NCI-H2196 (cell line): ENCODE measurements at regions not wholly inside any gene's neighbourhood (a gene's known extent, or its start where the extent isn't known, plus 50 kb on each side); places are given as distances from the start of the nearest gene placed in this dataset.
A peak's percentile ranks its signal among the peaks of the same experiment; 100 is the strongest.
"Not testable (repeated sequence)": the region's sequence is repeated elsewhere in the genome, so short reads cannot be mapped to it uniquely, and the experiment has no call there.

Experiments used
- DNase-seq: peaks from one replicate; lab custom pipeline; 2025; ENCODE audit not compliant: unreplicated experiment; lab: John Stamatoyannopoulos, UW

DNA sequence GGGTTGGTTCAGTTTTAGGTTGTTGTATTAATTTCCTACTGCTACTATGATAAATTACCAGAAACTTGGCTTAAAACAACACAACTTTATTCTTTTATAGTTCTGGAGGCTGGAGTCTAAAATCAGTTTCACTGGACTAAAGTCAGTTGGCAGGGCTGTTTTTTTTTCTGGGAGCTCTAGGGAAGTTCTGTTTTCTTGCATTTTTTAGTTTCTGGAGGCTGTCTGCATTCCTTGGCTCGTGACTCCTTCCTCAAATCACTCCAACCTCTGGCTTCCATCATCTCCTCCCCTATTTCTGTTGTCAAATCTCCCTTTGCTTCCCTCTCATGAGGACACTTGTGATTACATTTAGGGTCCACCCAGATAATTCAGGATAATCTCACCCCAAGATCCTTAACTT lies 51.3 kb upstream of the SUB1 start:
- no peak for DNase-seq

DNA sequence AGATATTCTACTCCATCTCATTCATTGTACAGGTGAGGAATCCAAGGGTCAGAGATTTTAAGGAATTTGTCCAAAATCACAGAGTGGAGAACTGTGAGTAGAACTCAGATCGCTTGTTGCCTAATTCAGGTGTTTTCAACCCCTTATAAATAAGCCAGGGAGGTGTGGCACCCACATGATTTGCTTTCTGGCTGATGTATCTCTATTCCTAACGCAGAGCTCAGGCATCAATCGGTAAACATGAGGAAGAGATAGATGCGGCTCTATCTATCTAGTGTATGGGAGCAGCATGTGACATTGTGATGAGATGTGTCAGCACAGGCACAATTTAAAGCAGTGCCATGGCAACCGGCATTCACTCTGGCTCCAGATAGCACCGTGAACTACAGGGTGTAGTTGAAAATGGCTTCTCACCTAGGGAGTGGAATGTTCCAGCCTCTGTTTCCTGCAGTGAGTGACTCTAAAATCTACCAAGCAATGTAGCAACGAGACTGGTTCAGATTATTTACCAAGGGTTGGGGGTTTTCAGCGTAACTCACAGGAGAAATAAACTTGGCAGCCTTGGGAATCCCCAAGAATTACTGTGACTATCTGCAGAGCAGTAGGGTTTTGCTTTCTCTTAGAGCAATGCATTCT lies 53.4 kb upstream of the SUB1 start:
- DNase-seq: peak; percentile 59

DNA sequence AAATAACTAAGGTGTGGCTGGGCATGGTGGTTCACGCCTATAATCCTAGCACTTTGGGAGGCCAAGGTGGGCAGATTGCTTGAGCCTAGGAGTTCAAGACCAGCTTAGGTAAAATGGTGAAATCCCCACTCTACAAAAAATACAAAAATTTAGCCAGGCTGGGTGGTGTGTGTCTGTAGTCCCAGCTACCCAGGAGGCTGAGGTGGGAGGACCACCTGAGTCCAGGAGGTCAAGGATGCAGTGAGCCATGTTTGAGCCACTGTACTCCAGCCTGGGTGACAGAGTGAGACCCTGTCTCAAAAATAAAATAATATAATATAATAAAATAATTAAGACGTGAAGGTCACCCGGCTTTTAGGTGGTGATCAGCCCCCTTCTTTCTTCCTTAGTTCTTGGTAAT lies 58.0 kb upstream of the SUB1 start:
- not testable (repeated sequence) for DNase-seq

DNA sequence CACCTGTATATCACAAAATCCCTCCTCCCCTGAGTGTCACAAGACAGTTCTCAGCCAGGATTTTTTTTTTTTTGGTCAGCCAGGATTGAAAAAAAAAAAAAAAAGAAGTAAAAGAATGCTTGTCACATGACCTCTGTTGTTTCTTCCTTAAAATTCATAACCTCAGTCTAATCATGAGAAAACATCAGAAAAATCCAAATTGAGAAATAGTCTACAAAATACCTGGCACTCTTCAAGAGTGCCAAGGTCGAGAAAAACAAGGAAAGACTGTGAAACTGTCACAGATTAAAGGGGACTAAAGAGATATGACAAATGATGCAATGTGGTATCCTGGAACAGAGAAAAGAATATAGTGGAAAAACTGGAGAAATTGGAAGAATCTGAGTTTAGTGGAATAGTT lies 58.5 kb upstream of the SUB1 start:
- no peak for DNase-seq

DNA sequence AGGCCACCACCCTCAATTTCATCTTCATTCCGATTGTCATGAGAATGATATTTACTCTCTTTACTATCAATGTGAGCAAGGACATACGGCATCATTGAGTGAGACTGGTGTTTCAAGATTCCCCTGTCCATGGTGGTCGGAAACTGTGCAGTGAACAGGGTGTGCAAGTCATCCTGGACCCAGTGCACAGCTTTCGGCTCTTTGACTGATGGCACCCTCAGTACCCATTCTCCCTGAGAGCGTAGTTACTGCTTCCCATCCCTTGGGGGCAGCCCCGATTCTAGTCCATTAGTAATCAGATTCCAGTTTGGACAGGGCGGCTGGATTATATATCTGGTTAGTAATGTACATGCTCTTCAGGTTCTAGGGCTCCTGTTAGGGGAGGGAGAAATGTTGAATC lies 61.7 kb upstream of the SUB1 start:
- DNase-seq: no peak

DNA sequence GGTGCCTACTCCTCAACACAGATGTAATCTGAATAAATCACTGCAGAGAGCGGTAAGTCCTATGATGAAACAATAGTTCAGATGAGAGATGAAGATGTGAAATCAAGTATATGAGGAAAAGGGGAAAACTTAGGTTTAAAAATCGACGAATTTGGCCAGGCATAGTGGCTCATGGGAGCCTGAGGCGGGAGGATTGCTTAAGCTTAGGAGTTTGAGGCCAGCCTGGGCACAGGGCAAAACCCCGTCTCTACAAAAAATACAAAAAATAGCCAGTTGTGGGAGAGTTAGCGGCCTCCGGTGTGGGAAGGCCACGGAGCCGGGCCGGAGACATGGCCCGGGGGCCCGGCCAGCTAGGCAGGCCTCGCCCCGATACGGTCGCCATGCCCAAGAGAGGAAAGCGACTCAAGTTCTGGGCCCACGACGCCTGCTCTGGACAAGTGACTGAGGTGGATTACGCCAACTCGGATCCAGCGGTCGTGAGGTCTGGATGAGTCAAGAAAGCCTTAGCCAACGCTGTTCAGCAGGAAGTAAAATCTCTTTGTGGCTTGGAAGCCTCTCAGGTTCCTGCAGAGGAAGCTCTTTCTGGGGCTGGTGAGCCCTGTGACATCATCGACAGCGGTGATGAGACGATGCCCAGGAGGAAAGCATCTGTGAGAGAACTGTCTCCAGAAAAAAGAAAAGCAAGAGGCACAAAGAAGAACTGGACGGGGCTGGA lies 62.8 kb upstream of the SUB1 start:
- DNase-seq: peak; percentile 24

DNA sequence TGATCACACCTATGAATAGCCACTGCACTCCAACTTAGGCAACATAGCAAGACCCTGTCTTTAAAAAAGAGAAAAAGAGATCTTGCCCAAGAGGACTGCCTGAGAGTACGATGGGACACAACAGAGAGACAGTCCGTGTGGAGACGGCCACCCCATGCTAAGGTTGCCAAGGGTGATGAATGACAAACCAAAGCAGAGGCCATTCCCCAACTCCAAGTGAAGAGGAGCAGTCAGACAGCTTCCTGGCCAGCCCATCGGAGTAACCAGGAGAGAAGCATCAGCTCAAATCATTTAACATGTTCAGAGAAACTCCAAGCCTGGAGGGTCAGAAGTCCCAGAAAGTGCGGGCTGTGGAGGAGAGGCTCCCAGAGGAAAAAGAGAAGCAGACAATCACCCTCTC lies 63.9 kb upstream of the SUB1 start:
- DNase-seq: no peak

DNA sequence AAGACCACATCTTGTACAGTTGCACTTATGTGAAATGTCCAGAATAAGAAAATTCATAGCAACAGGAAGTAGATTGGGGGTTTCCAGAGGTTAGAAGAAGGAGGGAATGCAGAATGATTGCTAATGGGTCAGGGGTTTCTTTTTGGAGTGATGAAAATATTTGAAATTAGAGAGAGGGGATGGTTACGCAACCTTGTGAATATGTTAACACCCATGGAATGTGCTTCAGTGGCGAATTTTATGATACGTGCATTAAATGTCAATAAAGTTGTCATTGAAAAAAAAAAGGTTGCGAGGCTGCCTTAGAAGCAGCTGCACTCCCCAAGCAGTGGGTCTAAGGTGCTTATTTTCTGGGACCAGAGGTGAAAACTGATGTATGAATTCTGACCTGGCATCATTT lies 64.4 kb upstream of the SUB1 start:
- DNase-seq: no peak

DNA sequence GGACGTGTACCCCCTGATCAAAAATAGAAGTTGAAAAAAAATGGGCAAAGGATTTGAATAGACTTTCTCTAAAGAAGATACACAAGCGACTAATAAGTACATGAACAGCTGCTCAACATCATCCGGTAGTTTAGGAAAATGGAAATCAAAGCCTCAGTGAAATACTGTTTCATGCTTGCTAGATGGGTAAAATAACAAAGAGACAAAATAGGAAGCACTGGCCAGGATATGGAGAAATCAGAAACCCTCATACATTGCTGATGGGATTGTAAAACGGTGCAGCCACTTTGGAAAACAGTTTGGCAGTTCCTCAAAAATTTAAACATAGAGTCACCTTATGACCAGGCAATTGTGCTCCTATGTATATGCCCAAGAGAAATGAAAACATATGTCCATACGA lies 65.0 kb upstream of the SUB1 start:
- no peak for DNase-seq

DNA sequence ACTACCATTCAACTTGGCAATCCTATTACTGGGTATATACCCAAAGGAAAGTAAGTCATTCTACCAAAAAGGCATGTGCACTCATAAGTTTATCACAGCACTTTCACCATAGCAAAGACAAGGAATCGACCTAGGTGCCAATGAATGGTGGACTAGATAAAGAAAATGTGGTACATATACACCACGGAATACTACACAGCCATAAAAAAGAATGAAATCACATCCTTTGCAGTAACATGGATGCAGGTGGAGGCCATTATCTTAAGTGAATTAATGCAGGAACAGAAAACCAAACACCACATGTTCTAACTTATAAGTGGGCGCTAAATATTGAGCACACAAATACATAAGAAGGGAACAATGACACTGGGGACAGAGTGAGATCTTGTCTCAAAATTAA lies 65.8 kb upstream of the SUB1 start:
- no peak for DNase-seq

DNA sequence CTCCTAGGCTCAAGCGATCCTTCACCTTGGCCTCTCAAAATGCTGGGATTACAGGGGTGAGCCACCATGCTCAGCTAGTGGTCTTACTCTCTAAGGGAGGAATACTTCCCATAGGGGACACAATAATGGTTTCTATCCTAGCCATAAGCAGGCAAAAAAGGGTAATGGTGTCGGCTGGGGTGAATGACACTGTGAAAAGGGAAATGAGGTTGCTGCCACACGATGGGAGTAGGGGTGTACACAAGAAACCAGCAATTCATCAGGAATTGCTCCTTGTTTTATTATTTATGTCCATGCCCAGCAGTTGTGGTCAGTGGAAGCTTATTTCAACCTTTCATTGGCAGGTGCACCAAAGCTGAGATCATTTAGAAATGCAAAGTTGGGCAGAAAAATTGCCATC lies 70.3 kb upstream of the ZFR start:
- no peak for DNase-seq

DNA sequence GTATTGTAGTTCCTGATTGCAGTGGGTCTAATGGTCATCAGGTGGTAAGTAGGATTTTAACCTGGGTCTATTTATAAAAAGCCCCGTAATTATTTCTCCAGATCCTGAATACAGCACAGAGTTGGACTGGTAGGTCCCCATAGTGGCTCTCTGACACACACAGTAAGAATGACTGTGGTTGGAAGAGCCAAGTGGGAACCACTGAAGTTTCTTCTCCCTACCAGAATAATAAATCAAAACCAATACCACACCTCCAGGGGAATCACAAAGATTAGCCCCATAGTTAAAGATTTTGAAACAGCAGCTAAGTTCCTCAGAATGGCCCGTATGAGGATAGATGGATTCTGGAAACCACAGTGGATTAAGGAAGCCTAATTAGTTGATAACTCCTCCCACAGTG lies 68.4 kb upstream of the ZFR start:
- DNase-seq: no peak

DNA sequence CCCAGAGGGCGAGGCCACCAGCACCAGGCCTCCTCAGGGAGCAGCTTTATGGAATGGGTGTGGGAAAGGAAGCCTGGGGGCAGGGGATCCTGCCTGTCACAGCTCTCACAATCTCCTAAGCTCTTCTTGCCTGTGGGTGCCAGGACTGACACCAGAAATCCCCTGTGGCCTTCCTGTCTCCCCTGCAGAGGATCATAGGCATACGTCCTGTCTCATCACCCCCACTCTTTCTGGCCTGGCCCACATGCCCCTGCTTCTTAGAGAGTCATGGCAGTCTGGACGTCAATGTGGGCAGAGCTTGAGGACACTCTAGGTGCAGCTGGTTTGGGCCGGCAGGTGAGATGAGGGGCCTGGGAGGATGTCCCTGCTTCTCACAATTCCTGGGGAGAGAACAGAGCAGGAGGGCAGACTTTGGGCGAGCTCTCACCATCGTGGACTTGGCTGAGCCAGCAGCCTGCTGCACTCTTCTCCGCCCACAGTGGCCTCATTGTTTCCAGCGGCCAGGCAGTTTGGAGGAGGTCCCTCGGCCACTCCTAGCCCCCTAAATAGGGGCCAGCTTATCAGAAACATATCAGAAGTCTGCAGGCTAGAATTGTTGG lies 67.3 kb upstream of the ZFR start:
- no peak for DNase-seq

DNA sequence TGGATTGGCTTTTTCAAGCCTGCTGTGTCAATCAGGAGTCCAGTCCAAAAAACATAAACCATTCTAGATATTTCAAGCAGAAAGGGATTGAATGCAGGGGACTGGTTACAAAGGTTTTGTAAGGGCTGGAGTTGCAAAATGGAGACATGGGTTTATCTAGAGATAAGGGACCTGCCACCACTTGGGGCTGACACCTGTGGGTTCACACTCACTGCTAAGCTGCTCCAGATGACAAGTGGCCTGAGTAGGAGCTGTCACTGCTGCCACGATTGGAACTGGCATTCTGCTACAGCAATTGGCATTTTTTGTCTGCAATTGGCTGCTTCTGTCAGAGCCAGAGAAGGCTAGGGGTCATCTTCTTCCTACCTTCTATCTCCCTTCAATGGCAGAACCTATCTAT lies 66.3 kb upstream of the ZFR start:
- DNase-seq: no peak

DNA sequence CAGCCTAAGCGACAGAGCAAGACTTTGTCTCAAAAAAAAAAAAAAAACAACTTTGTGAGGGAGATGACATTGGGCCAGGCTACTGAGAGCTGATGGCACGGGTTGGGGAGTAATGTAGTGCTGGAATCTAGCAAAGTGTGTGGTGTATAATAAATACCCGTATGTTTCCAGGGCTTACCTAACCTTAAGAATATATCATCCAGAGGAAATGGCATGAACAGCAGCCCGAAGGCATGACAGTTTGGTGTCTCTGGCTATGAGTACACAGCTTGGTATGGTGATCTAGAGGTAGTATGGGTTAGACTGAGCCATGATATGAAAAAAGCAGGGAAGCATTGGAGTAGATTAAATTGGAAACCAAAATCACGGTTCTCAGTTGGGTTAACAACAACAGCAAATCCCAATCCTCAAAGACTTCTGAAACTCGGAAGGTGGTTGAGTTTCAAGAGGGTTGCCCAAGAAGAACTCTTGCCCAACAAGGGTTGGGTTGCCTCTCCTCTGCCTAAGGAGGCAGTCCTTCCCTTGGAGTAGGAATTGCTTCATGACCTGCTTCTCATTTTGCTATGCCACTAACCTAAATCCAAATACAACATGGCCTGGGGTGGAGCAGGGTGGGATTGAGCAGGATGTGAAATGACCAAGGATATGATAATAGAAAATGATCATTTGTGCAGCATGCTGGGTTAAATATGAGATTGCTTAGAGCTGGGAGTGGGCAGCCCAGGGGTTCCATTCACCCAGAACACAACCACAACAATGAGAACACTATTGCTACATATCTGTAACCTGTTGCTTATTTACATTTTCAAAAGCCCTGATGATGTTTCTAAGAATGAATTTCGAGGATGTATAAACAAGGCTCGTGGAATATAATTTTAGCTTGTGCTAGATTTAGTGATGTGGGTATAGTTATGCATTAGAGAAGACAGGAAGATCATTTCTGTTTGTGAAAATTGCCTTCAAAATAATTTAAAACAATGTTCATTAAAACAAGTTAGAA lies 64.6 kb upstream of the ZFR start:
- DNase-seq: no peak

DNA sequence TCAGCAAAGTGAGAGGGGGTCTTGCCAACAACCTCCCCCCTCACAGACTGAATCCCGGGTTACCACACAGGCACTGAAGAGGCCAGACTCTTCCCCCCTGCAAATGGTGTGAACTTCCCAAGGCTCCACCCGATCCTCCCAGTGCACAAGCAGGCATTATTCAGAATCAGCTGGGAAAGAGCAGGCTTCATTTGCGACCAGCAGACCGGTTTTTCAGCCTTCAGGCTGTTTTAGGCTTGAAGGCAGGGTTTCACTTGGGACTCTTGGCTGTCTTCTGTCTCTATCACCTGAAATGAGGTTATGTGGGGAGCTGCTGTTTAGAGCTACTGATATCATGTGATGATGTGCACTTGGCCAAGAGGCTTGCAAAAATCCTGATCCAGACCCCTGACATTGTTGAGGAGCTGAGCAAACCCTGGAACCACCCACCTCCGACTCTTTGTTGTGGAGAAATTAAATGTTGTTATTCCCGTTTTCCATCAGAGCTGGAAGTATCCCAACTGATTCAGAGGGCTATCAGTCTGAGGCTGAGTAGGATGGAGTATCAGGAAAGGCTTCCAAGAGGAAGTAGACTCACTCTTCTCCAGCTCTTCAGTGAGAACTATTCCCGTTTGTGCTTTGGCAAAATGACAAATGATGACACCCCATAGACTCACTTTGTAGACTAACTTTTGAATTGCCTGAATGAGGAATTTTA lies 63.3 kb upstream of the ZFR start:
- peak; percentile 23 for DNase-seq

DNA sequence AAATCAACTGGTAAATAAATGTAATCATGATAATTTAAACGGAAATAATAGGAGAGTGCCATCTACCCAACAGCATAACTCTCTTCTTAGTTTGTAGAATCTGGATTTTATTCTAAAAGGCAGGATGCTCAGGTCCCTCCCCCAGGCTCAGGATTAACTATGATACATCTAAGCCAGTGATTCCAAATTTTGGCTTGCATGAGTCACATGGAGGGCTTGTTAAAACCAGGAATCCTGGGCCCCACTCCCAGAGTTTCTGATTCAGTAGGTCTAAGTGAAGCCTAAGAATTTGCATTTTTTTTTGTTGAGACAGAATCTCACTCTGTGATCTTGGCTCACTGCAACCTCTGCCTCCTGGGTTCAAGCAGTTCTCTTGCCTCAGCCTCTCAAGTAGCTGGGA lies 62.3 kb upstream of the ZFR start:
- DNase-seq: no peak

DNA sequence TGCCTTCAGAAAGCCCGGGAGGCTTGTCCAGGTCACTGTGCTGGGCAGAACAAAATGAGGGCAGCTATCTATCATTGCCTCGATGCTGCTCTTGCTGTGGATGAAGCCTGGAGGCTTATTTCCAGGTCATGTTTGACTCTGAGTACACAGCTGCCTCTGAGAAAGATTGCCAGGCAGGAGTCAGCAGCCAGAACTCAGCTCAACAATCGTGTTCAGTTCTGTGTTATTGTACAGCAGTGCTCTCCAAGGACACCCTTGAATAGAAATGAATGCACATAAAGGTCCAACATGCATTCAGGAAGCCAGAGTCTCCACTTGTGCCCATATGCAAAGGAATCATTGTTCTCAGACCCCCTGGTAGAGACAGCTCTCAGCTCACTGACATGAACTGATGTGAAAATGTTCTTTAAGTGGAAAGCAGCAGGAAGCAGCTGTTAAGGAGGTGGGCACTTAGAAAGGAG lies 61.7 kb upstream of the ZFR start:
- peak; percentile 64 for DNase-seq

DNA sequence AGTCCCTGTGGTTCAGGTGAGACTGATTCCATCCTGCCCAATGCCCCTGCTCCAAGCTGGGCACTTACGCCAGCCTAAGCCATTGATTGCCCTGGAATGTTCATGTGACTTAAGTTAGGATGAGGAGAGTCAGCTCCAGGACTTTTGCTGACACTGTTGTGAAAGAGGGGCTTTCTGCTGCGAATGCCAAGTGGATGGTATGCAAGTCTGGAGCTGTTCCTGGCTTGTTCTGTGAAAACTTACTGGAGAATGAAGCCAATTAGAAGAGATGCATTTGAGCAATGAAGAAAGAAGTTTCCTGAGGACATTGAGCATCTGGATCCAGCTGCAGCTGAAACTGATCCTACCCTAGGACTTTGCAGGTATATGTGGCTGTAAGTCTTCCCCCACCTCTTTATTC lies 61.2 kb upstream of the ZFR start:
- DNase-seq: peak; percentile 56

DNA sequence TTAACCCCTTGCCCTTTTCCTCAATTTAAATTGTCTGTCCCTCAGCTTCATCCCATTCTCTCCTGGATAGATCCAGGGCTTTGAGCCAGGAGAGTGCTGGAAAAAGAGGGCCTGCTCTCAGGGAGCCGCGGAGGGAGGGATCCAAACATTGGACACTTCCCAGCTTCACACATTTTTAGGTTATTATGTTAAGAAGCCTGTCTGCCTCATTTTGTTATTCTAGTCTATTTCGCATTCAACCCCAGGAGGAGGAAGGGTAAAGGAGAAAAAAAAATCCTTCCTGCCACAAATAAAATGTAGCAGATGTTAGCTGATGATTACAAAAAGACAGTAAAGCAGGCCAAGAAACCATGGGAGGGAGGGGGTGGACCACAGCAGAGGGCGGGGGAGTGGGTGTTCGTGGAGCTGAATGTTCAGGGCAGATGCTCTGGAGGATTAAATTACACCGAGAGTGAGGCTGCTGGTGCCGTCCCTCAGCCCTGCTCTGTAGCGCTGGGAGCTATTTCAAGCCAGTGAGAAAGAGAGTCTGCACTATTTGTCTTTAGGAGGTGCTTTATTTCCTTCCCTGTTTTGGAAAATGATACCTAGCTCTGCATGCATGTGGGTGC lies 60.6 kb upstream of the ZFR start:
- DNase-seq: peak; percentile 89
